Activated naive CD4-positive, alpha-beta T cell treated with anti-CD3 and anti-CD28 coated beads, Interleukin-2, amount 10 ng/mL, durations not matched to agents 7 days and 5 days (primary cell): ENCODE measurements at regions not wholly inside any gene's neighbourhood (a gene's known extent, or its start where the extent isn't known, plus 50 kb on each side); places are given as distances from the start of the nearest gene placed in this dataset.

Experiments used
- CTCF ChIA-PET: fragments of 350-600 bp; sonication (Branson Sonifier 250); formaldehyde crosslinking; loops from one replicate; lab custom pipeline; 2021; ENCODE audit warnings: antibody characterized with exemption; lab: Charles Lee
- DNase-seq: peaks from one replicate; pipeline ENCODE4 v3.0.0-alpha.2; 2020
- H3K27ac Mint-ChIP-seq: one replicate; pipeline ENCODE4 v1.8.0; 2021; ENCODE audit warnings: mild to moderate bottlenecking, moderate library complexity, mixed read lengths
- H3K27me3 Mint-ChIP-seq: one replicate; pipeline ENCODE4 v1.8.0; 2021; ENCODE audit warnings: mild to moderate bottlenecking, mixed read lengths
- H3K36me3 Mint-ChIP-seq: one replicate; pipeline ENCODE4 v1.8.0; 2021; ENCODE audit warnings: mixed read lengths
- H3K4me1 Mint-ChIP-seq: one replicate; pipeline ENCODE4 v1.8.0; 2021; ENCODE audit warnings: mixed read lengths
- H3K4me3 Mint-ChIP-seq: one replicate; pipeline ENCODE4 v1.8.0; 2021; ENCODE audit warnings: mild to moderate bottlenecking, moderate library complexity, mixed read lengths
- H3K9me3 Mint-ChIP-seq: one replicate; pipeline ENCODE4 v1.8.0; 2021; ENCODE audit warnings: mixed read lengths

DNA sequence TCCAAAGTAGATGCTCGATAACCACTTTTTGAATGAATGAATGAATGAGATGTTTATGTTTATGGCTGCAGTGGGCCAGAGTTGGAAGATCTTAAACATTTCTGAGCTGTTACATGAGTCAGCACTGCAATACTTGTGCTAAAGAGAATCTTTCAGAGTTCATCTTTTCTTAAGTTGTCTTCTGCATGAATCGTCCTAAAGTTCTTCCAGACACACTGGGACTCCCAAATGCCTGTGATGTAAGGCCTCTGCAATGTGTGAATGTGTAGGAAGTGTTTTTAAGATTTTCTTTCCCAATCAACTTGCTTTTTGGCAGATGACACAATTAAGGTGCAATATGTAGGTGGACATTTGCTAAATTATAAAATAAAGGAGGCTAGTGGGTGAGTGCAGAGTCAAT, 50.3 kb upstream of the TRIM9 start:
- CTCF ChIA-PET = no interaction called here
- no peaks in the 10 kb centered on the region for H3K27me3 Mint-ChIP-seq
- H3K4me1 Mint-ChIP-seq = no peaks in the 10 kb centered on the region
- no peak overlapping the region for H3K4me3 Mint-ChIP-seq
- H3K27ac Mint-ChIP-seq = no peak overlapping the region
- no peak for DNase-seq
- peaks cover 5% of the 10 kb centered on the region for H3K9me3 Mint-ChIP-seq
- no peaks in the 10 kb centered on the region for H3K36me3 Mint-ChIP-seq

DNA sequence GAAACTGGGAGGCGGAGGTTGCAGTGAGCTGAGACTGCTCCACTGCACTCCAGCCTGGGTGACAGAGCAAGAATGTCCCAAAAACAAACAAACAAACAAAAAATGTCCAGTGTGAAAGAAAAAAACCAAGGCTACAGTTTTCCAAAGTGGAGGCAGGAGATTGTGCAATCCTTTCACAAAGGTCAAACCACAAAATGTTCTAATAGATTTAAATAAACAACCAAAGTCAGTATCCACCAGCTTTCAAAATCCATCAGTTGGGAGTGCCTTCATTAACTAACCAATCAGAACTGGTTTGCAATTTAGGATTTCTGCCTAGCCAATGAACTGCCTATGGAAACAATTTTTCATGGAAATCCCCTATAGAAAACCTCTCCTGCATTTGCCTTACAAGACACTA, 52.3 kb upstream of the TRIM9 start:
- Mint-ChIP-seq H3K4me3 (no peak overlapping the region), H3K27me3 (no peaks in the 10 kb centered on the region), H3K27ac (no peak overlapping the region), H3K9me3 (peaks cover 3% of the 10 kb centered on the region), H3K36me3 (no peaks in the 10 kb centered on the region), H3K4me1 (no peaks in the 10 kb centered on the region)
- CTCF ChIA-PET = no interaction called here
- DNase-seq = no peak

DNA sequence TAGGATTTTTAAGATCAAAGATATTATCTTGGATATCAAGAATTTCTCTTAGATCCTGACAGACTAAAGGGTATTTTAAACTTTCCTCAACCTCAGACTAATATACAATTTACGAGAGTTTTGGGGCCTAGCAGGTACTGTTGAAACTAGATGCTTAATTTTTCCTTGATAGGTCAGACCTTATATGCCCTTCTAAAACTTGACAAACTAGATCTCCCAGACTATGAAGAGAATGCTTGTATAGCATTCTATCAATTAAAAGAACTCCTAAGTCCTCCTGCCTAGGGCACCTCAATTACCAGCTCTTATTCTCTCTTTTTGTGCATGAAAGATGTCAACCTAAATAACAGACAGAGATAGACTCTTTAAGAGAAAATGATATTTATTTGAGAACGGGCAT, 60.4 kb upstream of the TRIM9 start:
- CTCF ChIA-PET = no interaction called here
- no peaks in the 10 kb centered on the region for H3K9me3 Mint-ChIP-seq
- no peak overlapping the region for H3K4me3 Mint-ChIP-seq
- no peaks in the 10 kb centered on the region for H3K36me3 Mint-ChIP-seq
- H3K4me1 Mint-ChIP-seq = no peaks in the 10 kb centered on the region
- no peak for DNase-seq
- no peaks in the 10 kb centered on the region for H3K27me3 Mint-ChIP-seq
- no peak overlapping the region for H3K27ac Mint-ChIP-seq

DNA sequence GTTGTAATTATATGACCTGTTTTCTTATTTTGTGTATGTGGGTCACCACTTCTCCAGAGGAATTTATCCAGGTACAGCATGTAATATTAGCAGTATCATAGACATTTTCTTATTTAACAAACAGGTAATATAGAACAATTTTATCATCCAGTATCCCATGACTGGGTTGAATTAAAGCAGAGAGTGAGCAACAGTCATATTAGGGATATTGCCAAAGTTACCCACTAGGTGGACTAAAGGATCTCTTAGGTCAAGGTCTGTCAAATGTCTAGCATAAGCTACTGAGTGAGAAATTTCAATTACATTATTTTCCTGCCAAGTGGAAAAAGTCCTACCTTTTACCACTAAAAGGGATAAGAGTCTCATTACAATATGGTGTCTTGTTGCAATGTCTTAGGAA, 62.1 kb upstream of the TRIM9 start:
- Mint-ChIP-seq H3K4me3 (no peak overlapping the region), H3K27me3 (no peaks in the 10 kb centered on the region), H3K36me3 (no peaks in the 10 kb centered on the region), H3K4me1 (no peaks in the 10 kb centered on the region), H3K27ac (no peak overlapping the region), H3K9me3 (no peaks in the 10 kb centered on the region)
- CTCF ChIA-PET = no interaction called here
- no peak for DNase-seq

DNA sequence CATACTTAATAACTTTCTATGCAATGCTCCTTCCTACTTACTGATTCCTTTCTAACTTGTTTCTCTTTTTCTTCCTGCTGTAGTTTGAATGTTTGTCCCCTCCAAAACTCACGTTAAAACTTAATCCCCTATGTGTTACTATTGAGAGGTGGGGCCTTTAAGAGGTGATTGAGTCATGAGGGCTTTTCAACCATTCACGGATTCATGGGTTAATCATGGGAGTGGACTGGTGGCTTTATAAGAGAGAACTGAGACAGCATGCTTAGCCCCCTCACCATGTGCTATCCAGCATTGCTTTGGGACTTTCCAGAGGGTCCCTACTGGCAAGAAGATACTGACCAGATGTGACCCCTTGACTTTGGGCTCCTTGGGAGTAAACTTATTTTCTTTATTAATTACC, 66.0 kb upstream of the TRIM9 start:
- no peak for DNase-seq
- H3K27me3 Mint-ChIP-seq = peaks cover 7% of the 10 kb centered on the region
- H3K9me3 Mint-ChIP-seq = no peaks in the 10 kb centered on the region
- H3K36me3 Mint-ChIP-seq = no peaks in the 10 kb centered on the region
- no peak overlapping the region for H3K4me3 Mint-ChIP-seq
- no peak overlapping the region for H3K27ac Mint-ChIP-seq
- no peaks in the 10 kb centered on the region for H3K4me1 Mint-ChIP-seq
- CTCF ChIA-PET = no interaction called here

DNA sequence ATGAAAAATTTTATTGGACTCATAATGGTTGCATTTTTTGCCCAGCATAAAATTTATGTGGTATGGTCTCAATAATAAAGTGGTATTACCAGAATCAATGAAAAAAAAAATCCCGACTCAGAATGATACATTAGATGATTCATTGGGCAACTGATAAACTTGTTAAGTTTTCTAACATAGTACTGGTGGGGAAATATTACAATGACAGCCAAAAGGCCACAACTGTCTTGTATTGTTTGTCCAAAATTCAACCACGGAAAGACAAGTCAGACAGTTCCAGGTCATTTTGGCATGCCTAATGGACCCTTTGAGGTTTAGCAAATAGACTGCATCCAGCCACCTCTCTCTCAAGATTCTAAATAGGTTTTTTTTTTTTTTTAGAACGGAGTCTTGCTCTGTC, 70.5 kb upstream of the TRIM9 start:
- Mint-ChIP-seq H3K27me3 (peaks cover 7% of the 10 kb centered on the region), H3K4me1 (no peaks in the 10 kb centered on the region), H3K4me3 (no peak overlapping the region), H3K27ac (no peak overlapping the region), H3K9me3 (no peaks in the 10 kb centered on the region), H3K36me3 (no peaks in the 10 kb centered on the region)
- CTCF ChIA-PET = no interaction called here
- no peak for DNase-seq

DNA sequence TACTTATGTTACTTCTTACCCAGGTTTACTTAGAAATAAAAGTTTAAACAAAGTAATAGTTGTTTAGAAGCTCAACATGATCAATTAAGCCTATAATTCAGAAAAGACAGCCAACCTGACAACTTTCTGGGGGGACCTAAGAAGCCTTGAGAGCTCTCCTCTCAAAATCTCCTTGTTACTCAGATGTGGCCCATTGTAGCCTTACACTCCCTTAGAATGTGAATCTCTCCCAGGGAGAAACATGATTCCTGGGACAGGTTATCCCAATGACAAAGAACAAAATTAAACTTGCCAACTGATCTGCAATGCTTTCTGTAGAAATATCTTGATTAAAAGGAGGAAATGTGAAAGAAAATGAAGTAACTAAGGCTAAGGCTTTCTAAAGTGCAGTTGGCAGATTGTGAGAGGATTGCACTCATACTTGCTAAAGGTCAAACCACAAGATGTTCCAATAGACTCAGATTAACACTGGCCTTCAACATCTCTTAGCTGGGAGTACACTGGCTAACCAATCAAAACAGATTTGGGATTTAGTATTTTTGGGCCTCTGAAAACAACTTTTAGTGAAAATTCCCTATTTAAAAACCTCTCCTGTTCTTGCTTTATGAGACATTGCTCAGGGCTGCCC, 72.3 kb upstream of the TMX1 start:
- H3K36me3 Mint-ChIP-seq = no peaks in the 10 kb centered on the region
- H3K4me3 Mint-ChIP-seq = no peak overlapping the region
- no peaks in the 10 kb centered on the region for H3K9me3 Mint-ChIP-seq
- peaks cover 7% of the 10 kb centered on the region for H3K27me3 Mint-ChIP-seq
- H3K27ac Mint-ChIP-seq = no peak overlapping the region
- no peaks in the 10 kb centered on the region for H3K4me1 Mint-ChIP-seq
- CTCF ChIA-PET = interaction anchor here (0.7 kb wide), 1 partner anchor 32 kb away, joined by 5 read pairs; no protein-coding TSS in a partner anchor
- DNase-seq = no peak

DNA sequence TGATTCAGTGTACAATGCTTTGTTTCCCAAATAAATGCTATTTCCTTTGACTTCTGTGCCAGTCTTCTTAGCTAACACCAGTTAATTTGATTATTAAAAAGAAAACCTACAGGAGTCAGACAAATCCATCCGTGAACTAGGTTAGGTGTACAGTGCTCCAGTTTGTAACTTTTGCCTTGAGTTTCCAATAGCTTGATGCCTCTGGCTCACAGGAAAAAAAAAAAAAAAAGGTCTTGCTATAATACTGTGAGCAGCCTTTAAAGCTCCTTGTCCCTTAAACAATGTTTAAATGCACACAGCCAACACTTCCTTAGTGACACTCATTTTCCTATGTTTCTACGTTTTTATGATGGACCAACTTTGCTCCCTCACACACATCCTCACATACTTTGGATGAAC, 71.8 kb upstream of the TMX1 start:
- Mint-ChIP-seq H3K36me3 (no peaks in the 10 kb centered on the region), H3K27me3 (peaks cover 6% of the 10 kb centered on the region), H3K4me3 (no peak overlapping the region), H3K4me1 (no peaks in the 10 kb centered on the region), H3K27ac (no peak overlapping the region), H3K9me3 (no peaks in the 10 kb centered on the region)
- no peak for DNase-seq
- CTCF ChIA-PET = interaction anchor here (0.7 kb wide), 1 partner anchor 31 kb away, joined by 5 read pairs; no protein-coding TSS in a partner anchor

DNA sequence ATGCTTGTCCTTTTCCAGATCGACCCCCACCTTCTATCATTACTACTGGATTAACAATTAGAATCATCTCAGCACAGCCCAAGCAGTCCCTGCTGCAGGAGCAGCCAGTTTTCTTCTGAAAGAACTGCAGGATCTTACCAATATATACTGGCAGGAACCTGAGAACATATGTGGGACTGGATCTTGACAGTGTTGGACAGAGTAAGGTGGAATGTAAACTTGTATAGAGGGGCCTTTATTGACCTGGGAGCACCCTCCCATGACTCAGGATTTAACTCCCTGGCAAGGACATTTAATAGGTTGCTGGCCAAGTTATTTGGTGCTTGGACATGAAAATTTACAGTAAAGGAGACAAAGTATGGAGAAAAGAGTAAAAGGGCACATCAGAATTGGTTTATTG, 66.2 kb upstream of the TMX1 start:
- CTCF ChIA-PET = no interaction called here

DNA sequence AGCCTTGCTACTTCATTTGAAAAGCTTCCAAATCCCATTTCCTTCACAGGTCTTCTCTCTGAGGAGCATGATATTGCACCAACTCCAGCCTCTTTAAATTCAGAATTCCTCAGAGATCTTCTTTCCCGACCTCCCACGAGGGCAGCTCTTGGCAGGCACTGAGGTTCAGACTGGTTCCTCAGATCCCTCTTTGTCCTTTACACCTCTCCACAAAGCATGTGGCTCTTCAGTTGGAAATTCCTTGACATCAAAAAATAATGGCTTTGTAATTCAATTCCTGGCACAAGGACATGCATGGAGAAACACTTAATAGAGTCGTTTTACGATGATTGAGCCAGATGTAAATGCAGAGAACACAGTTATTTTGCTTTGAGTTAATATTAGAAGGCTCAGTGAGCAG, 63.2 kb upstream of the TMX1 start:
- CTCF ChIA-PET = no interaction called here
- H3K9me3 Mint-ChIP-seq = no peaks in the 10 kb centered on the region
- H3K4me3 Mint-ChIP-seq = no peak overlapping the region
- H3K27me3 Mint-ChIP-seq = peaks cover 4% of the 10 kb centered on the region
- DNase-seq = no peak
- no peak overlapping the region for H3K27ac Mint-ChIP-seq
- no peaks in the 10 kb centered on the region for H3K4me1 Mint-ChIP-seq
- no peaks in the 10 kb centered on the region for H3K36me3 Mint-ChIP-seq

More for the DNA sequence above, 66.2 kb upstream of the TMX1 start:
- Mint-ChIP-seq H3K4me3 (no peak overlapping the region), H3K36me3 (no peaks in the 10 kb centered on the region), H3K9me3 (no peaks in the 10 kb centered on the region), H3K4me1 (no peaks in the 10 kb centered on the region), H3K27me3 (no peaks in the 10 kb centered on the region), H3K27ac (no peak overlapping the region)
- DNase-seq = no peak

DNA sequence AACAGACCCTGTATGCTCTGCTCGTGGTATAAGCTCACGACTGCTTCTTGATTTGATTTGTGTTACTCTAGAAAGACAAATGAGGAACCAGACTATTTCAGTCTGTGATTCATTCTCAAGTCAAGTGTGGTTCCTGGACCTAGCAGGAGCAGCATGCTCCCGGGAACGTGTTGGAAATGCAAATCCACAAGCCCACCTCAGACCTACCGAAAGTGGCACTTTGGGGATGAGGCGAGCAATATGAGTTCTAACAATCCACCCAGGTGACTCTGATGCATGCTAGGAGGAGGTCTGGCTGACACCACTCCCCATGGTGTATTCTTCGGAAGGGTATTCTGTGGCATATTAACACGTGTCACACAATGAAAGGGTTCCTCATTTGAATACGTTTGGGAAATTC, 59.5 kb upstream of the TMX1 start:
- Mint-ChIP-seq H3K4me3 (no peak overlapping the region), H3K27ac (no peak overlapping the region), H3K36me3 (no peaks in the 10 kb centered on the region), H3K4me1 (no peaks in the 10 kb centered on the region), H3K27me3 (peaks cover 4% of the 10 kb centered on the region), H3K9me3 (no peaks in the 10 kb centered on the region)
- no peak for DNase-seq
- CTCF ChIA-PET = no interaction called here

DNA sequence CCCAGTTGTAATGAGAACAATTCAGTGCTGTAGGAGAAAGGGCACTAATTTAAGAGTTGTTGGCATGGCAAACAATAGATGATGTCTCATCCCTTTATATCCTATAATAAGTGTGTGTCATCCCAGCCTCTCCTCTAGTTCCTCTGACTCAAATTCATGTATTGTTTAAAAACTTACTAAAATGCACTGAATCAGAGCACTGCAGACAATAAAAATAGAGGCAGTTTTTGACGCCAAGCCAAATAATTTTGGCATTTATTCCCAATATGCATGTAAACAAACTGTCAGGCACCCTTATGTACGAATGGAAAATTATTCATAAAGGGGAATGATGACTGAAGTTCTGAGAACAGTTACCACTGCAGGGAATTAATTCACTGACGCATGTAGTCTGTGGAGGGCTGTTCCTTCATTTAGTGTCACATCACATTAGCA, 57.9 kb upstream of the TMX1 start:
- H3K36me3 Mint-ChIP-seq = no peaks in the 10 kb centered on the region
- peaks cover 7% of the 10 kb centered on the region for H3K27me3 Mint-ChIP-seq
- no peak overlapping the region for H3K27ac Mint-ChIP-seq
- H3K9me3 Mint-ChIP-seq = no peaks in the 10 kb centered on the region
- no peak overlapping the region for H3K4me3 Mint-ChIP-seq
- H3K4me1 Mint-ChIP-seq = no peaks in the 10 kb centered on the region
- CTCF ChIA-PET = no interaction called here
- DNase-seq = no peak

DNA sequence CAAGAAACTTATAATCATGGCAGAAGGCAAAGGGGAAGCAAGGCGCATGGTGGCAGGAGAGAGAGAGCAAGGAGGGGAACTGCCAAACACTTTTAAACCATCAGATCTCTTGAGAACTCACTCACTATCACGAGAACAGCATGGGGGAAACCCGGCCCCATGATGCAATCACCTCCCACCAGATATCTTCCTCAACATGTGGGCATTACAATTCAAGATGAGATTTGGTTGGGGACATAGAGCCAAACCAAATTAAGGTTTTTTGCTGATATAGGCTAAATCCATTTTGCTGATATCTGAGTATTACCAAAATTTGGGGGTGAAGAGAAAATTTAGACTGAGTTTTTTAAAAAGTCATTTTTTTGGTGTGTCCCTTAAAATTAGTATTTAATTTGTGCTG, 54.9 kb upstream of the TMX1 start:
- Mint-ChIP-seq H3K36me3 (no peaks in the 10 kb centered on the region), H3K27me3 (peaks cover 7% of the 10 kb centered on the region), H3K4me1 (no peaks in the 10 kb centered on the region), H3K27ac (no peak overlapping the region), H3K4me3 (no peak overlapping the region), H3K9me3 (no peaks in the 10 kb centered on the region)
- DNase-seq = no peak
- CTCF ChIA-PET = no interaction called here

DNA sequence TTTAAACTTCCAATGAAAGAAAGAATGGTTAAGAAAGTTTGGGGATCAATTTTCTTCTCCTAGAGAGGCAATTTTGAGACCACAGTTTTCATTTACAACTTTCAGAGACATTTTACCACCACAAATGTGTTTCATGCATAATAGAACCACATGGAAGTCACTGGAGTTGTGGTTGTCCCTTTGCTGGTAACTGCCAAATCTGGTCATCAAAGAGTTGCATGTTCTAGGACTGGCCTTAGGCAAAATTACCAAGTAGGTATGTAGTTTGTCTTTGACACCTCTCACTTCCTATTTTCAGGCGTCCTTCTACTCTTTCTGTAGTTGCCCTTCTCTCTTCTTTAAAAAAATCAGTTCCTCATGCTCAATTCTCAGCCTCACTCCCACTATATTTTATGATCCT, 54.3 kb upstream of the TMX1 start:
- peaks cover 4% of the 10 kb centered on the region for H3K27me3 Mint-ChIP-seq
- no peak for DNase-seq
- H3K27ac Mint-ChIP-seq = no peak overlapping the region
- no peak overlapping the region for H3K4me3 Mint-ChIP-seq
- H3K36me3 Mint-ChIP-seq = no peaks in the 10 kb centered on the region
- CTCF ChIA-PET = no interaction called here
- no peaks in the 10 kb centered on the region for H3K9me3 Mint-ChIP-seq
- H3K4me1 Mint-ChIP-seq = no peaks in the 10 kb centered on the region

DNA sequence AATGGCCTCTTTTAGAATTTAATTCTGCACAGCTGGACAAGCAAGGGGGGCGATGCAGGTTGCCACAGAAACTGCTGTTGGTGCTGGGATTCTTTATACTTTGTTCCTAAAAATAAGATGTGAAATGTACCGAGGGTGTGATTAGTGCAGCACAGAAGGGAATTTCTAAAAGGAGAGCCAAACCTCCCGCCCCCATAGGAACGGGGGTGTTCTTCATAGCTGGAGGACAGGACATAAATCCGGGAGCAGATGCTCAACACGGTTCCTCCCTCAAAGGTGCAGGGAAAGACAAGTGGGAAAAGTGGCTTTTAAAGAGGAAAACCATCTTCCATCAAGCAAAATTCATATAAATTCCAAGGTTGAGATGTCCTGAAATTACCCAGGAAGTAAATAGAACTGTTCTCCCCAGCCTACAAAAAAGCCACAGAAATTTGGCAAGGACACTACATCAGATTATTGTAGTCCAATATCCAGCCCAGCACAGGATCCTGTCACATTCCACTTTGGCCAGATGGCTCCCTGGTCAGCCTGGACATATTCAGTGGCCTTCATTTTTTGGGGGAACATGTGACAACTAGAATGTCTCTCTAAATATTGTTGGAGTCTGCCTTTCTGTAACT, 51.4 kb upstream of the TMX1 start:
- H3K36me3 Mint-ChIP-seq = no peaks in the 10 kb centered on the region
- no peak overlapping the region for H3K4me3 Mint-ChIP-seq
- peaks cover 3% of the 10 kb centered on the region for H3K27me3 Mint-ChIP-seq
- no peak overlapping the region for H3K27ac Mint-ChIP-seq
- H3K4me1 Mint-ChIP-seq = no peaks in the 10 kb centered on the region
- DNase-seq = no peak
- CTCF ChIA-PET = no interaction called here
- H3K9me3 Mint-ChIP-seq = no peaks in the 10 kb centered on the region
